GM20000 (cell line): ENCODE measurements at regions not wholly inside any gene's neighbourhood (a gene's known extent, or its start where the extent isn't known, plus 50 kb on each side); places are given as distances from the start of the nearest gene placed in this dataset.
A peak's percentile ranks its signal among the peaks of the same experiment; 100 is the strongest.

Experiments
- DNase-seq: peaks from one replicate; pipeline ENCODE4 v3.0.0; 2012; ENCODE audit warnings: low spot score
- TF ChIP-seq, protein P1 (sequence below): IDR thresholded peaks from 2 replicates; pipeline ENCODE4 v1.5.1; 2012; ENCODE audit warnings: mild to moderate bottlenecking, control low read depth; ENCODE audit errors: extremely low read depth, missing control alignments

DNA sequence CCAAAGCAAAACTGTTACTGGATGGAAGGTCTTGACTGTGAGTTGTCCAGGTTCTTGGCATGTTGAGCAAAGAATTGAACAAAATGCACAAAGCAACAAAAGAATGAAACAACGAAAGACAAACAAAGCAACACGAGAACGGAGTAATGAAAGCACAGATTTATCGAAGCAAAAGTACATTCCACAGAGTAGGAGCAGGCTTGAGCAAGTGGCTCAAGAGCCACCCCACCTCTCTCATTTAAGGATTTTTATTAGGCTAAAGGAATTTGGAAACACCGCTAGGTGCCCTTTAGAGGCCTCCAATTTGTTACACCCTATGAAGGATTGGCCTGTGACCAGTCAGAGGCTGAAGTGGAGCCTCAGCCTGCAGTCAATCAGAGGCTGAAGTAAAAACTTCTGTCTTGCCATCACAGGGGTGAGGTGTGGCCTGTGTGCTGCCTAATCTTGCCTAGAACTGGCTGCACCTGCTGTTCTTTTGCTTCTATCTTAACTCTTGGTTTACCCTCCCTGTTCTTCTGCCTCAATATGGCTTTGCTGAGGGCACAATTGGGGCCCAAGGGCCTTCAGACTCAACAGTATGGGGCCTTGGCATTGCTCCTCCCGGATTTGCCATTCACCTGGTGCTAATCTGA, 59.4 kb upstream of the FTH1 start:
- TF ChIP-seq, protein P1, sequence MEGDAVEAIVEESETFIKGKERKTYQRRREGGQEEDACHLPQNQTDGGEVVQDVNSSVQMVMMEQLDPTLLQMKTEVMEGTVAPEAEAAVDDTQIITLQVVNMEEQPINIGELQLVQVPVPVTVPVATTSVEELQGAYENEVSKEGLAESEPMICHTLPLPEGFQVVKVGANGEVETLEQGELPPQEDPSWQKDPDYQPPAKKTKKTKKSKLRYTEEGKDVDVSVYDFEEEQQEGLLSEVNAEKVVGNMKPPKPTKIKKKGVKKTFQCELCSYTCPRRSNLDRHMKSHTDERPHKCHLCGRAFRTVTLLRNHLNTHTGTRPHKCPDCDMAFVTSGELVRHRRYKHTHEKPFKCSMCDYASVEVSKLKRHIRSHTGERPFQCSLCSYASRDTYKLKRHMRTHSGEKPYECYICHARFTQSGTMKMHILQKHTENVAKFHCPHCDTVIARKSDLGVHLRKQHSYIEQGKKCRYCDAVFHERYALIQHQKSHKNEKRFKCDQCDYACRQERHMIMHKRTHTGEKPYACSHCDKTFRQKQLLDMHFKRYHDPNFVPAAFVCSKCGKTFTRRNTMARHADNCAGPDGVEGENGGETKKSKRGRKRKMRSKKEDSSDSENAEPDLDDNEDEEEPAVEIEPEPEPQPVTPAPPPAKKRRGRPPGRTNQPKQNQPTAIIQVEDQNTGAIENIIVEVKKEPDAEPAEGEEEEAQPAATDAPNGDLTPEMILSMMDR = no peak
- no peak for DNase-seq

DNA sequence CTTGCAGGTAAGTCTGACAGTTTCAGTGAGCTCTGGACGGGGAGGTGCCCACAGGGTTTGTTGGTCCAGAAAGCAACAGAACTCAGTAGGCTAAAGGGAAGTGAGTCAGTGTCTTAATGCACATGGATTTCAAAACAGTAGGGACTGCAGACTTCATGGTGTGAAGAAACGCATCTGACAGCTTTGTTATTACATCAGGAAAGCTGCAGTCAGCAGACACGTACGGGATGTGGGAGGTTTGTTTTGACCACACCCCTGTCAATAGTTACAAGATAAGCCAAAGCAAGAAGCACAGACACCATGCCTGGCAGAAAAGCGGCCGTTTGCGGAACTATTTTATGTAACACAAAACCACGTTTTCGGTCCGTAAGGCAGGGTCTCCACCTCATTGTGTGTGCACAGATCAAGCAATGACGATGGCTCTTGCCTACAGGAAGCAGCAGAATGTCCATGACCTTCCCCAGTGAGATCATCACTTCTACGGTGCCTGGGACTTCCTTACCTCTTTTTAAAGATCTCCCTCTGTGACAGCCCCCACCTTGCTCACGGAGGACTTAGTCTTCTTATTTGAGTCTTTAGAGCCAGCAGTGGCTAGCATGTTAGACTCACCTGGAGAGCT, 58.2 kb upstream of the FTH1 start:
- TF ChIP-seq, protein P1 = no peak
- DNase-seq = peak; percentile 60

DNA sequence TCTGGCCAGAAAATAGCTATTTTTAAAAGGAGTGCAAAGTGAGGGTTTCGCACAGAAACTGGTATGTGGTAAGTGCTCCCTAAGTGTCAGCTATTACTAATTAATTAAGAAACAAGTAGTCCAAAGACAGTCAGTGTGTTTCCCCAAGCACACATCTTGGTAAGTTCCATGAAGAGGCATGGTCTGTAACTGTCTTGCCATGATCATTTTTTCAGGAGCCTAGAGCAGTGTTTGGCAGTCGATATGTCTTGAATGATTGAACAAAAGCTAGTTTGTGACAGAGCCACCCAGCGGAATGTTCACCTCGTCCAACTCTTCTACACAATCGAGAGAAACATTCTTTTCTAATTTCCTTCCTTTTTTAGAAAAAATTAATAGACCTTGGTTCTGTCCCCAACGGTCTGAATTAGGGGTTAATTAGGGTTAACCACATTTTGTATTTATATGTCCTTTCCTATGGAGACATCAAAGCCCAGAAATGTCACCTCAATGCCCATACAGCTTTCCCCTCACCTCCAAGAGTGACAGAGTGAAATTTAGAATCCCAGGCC, 57.6 kb upstream of the FTH1 start:
- TF ChIP-seq, protein P1 = no peak
- no peak for DNase-seq

DNA sequence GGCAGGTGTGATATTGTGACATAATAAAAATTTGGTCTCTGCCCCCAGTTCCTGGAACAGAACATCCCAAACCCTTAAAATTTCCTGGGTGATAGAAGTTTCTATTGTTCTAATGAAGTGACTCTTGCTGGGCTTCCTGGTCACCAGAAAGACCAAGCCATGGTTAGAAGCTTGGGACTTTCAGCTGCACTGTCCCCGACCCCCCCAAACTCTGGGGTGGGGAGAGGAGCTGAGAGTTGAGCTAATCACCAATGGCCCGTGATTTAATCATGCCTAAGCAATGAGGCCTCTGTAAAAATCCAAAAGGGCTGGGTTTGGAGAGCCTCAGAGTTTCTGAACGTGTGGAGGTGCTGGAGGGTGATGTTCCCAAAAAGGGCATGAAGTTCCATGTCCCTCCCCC, 54.8 kb upstream of the FTH1 start:
- TF ChIP-seq, protein P1 = no peak
- DNase-seq = no peak

DNA sequence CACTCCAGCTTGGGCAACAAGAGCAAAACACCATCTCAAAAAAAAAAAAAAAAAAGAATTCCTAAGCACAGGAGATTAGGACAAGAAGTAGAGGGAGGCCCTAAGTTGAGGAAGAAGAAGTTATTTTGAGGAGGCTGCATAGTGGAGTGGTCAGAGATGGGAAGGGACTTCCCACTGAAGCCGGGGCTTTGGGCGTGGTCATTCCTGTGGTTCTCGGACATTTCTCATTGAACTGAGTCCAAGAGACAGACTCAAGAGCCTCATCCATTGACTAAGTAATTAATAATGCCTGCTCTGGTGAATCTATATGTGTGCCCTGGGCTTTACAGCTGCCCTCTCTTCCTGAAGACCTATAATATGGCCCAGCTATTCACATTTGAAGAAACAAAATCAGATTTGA, 53.2 kb upstream of the FTH1 start:
- TF ChIP-seq, protein P1 = no peak
- no peak for DNase-seq

DNA sequence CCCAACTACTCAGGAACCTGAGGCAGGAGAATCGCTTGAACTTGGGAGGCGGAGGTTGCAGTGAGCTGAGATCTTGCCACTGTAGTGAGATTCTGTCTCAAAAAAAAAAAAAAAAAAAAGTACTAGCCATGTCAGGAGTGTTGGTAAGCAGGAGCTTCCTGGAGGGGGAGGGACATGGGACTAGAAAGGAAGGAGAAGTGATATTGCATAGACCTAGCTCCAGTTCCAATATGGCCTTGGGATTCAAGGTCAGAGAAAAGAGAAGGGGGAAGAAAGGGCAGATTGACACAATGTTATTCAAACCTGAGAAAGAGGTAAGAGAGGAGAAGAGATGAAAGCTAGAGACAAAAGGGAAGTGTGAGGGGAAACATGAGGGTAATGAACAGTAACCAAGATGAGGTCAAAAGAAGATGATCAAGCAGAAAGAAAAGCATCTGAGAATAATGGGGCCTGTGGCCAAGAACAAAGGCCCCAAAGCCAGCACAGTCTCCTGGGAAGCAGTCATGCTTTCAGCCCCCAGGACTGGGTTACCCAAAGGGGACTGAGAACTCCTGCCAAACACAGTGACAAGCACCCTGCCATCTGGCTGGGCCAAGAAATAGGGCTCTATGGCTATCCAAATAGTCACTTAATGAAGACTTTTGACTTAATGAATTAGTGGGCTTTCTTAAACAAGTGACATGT, 51.7 kb upstream of the FTH1 start:
- TF ChIP-seq, protein P1 = no peak
- no peak for DNase-seq
